HG03575 (cell line): ENCODE measurements at regions not wholly inside any gene's neighbourhood (a gene's known extent, or its start where the extent isn't known, plus 50 kb on each side); places are given as distances from the start of the nearest gene placed in this dataset.
A peak's percentile ranks its signal among the peaks of the same experiment; 100 is the strongest.
"Not testable (repeated sequence)": the region's sequence is repeated elsewhere in the genome, so short reads cannot be mapped to it uniquely, and the experiment has no call there.

ENCODE experiments used
- ATAC-seq: cut with Tn5 transposase; IDR thresholded peaks from one replicate; pipeline ENCODE4 v1.9.1; 2021; ENCODE audit not compliant: unreplicated experiment, insufficient number of reproducible peaks, low FRiP score; ENCODE audit errors: extremely low read depth

- ATAC-seq = no peak
Measured at GRCh38 chr4:12692815-12693214, 791.3 kb downstream of the RAB28 start.

- ATAC-seq = no peak
Measured at GRCh38 chr4:12691168-12691567, 793.0 kb downstream of the RAB28 start.

DNA sequence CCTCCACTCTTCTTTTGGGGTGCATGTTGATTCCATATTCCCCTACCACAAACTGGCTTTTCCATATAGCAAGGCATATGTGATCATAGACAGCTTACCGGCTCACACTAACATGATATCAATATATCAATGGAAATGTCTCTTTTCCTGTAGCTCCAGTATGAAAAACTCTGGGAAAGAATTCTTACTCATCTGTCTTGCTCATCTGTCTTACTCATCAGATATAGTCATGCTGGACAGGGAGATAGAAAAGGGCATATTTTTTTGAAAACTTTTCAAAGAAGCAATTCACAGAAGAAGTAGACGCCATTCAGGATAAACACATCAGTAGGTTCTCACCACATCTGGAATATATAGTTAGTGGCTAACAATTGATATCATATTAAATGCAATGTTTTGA is 794.7 kb downstream of the RAB28 start:
- no peak for ATAC-seq

GRCh38 chr4:12679217-12679616 is 804.9 kb downstream of the RAB28 start:
- ATAC-seq = no peak

DNA sequence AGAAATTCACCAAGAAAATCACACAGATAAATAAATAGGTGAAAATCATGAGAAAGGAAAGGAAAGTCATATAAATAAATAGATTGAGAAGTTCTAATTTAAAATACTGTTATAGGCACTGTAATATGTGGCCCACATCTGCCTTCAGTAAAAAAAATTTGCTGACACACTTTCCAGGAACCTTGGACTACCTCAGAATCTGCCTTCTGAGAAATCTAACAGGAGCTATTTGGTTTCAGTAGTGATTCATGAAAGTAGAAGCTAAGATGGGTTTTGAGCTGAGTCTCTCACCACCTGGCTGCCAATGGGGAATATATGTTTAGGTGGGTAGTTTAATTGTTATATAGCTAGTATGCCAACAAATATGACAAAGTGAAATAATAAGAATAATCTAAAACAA is 810.0 kb downstream of the RAB28 start:
- no peak for ATAC-seq

GRCh38 chr4:12672303-12672702 is 811.8 kb downstream of the RAB28 start:
- no peak for ATAC-seq

DNA sequence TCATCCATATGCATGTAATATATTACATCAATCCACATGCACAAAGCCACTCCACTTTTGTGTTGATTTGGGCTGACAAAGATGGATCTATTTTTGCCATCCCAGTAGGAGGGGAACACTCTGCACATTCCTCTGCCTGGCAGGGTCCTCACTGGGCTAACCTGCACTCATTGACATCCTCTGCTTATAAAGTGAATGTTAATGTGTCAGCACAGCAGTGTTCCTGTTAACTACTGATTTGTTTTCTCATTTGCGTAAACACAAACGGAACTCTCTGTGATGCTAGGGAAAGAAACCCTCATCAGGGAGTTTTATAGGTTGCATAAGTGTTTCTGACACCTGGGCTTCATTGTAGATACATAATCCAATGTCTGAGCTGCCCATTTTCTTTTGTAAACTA is 826.0 kb downstream of the RAB28 start:
- no peak for ATAC-seq

DNA sequence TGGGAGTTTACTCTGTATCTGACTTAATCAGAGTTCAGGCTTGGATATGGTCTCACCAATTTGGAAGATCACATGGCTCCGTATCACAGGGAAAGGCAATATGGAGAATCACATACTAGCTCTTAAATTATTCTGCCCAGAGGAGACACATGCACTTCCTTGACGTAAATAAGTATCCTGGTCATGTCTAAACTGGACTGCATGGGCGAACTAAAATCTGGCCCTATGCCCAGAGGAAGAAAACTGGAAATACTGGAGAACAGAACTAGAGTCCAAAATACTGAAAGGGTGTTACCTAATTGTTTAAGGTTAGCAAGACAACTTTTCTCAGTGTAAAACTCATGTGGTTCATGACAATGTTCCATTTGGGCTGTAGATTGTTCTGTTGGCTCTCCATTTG is 832.3 kb downstream of the RAB28 start:
- ATAC-seq = no peak

DNA sequence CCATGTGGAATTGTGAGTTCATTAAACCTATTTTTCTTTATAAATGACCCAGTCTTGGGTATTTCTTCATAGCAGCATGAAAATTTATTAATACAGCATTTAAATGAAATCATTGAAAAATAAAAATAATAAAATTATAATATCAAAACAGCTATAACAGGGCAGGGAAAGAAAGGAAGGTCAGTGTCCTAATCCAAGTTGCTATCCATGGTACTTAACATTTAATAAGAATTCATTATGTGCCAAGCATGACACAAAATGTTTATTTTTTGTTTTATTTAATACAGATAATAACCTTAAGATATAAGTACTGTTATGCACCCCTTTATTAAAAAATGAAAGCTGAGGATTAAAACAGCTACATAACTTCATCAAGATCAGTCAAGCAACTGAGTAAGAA is 838.4 kb downstream of the RAB28 start:
- ATAC-seq = no peak

- no peak for ATAC-seq
Measured at GRCh38 chr4:12644261-12644660, 839.9 kb downstream of the RAB28 start.

DNA sequence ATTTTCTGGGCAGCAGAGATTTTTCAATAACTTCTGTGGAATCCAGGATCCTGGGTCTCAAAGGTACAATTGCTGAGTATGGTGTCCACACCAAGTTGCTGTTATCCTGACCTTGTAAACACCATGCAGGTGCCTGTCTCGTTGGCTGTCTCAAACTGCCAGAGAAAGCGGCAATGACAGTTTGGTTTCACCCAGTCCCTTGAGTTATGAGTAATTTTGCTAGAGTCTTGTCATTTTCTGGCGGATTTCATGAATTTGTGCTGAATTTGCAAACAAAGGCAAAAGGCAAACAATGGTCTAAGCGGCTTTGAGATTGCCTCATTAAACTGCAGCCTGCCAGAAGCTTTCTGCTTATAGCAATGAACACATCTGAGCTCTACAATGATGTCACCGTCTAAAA is 847.9 kb downstream of the RAB28 start:
- ATAC-seq = no peak

DNA sequence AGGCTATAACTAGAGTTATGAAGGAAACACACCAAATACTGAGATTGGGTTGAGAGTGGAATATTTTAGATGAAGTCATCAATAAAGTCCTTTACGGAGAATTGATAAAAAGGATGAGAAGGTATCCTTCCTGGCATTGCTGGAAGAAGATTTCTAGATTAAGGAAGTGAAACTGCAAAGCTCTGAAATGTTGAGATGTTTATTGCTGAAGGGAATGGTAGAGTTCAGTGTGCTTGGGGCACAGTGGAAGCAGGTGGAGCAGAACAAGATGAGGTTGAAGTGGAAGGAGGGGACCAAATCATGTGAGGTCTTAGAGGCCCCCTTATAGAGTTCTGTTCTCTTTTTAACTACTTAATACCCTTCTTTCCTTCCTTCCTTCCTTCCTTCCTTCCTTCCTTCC is 848.5 kb downstream of the RAB28 start:
- no peak for ATAC-seq

- ATAC-seq = peak; percentile 76
Measured at GRCh38 chr4:12633053-12633651, 851.0 kb downstream of the RAB28 start.

- no peak for ATAC-seq
Measured at GRCh38 chr4:12615822-12616221, 868.3 kb downstream of the RAB28 start.

GRCh38 chr4:12612876-12613275 is 871.3 kb downstream of the RAB28 start:
- ATAC-seq = no peak

- ATAC-seq = not testable (repeated sequence)
Measured at GRCh38 chr4:12609212-12609875, 874.8 kb downstream of the RAB28 start.

GRCh38 chr4:12595986-12596385 is 888.2 kb downstream of the RAB28 start:
- ATAC-seq = no peak

DNA sequence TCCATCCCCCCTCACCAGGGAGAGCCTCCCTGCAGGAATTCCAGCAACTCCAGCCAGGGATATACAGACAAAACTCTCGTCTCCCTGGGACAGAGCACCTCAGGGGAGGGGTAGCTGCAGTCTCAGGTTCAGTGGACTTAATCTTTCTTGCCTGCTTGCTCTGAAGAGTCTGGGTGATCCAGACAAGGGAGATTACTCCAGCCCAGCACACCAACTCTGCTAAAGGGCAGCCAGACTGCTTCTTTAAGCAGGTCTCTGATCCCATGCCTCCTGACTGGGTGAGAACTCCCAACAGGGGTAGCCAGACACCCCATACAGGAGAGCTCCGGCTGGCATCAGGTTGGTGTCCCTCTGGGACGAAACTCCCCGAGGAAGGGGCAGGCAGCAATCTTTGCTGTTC is 888.7 kb downstream of the RAB28 start:
- ATAC-seq = no peak

GRCh38 chr4:12588582-12588981 is 895.6 kb downstream of the RAB28 start:
- ATAC-seq = no peak

DNA sequence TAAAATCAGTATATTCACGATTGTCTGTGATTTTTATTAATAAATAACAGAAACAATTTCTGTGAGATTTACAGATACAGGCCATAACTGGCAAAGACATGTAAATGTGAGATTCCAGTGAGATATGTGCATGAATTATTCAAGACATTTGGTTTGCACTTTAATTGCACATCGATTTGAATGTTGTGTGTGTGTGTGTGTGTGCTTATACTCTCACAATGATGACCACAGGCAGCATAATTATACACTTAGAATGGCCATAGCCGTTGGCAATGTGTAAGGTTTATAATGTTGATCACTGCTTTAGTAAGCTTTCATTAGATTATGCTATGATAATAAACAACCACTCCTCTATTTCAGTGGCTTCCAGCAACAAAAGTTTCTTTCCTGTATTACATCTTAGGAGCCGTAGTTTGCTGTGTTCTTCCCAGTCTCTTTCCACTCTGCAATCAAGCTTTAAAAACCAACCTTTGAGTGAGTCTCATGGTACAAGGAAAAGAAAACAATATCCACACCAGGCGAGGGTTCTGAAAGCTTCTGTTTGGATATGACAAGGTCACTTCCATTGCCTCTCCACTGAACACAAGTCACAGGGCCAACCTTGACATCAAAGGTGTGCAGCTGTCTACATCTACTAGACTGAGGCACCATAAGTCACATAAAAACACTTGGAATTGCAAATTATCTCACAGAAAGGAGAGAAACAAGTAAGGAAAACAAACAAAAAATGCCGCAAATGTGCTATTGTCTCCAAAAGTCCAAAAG is 897.7 kb downstream of the RAB28 start:
- ATAC-seq = no peak
